Adrenal gland (tissue), 5 donors: ENCODE measurements at regions not wholly inside any gene's neighbourhood (a gene's known extent, or its start where the extent isn't known, plus 50 kb on each side); places are given as distances from the start of the nearest gene placed in this dataset.

ENCODE experiments used
- CTCF ChIP-seq, 6 experiments: fragments of 450-650 bp in 4 of 6; fragments of 200-600 bp in 2 of 6; sonication (generic) in 1 of 6; IDR thresholded peaks; 1 replicate in 5 of 6; 2 replicates in 1 of 6; pipeline versions ENCODE4 v1.5.1 to v1.8.0; 2016 to 2021; ENCODE audit warnings: antibody characterized with exemption in 6 of 6, mild to moderate bottlenecking in 2 of 6, moderate library complexity in 1 of 6
- POLR2A ChIP-seq, 2 donors: fragments of 450-650 bp; IDR thresholded peaks; one replicate each; pipeline ENCODE4 v1.6.1; 2017; ENCODE audit warnings: antibody characterized with exemption in 2 of 2, mild to moderate bottlenecking in 2 of 2, moderate library complexity in 1 of 2
- donor health status: DM: no; HTN: no; CAD: no.

- TF ChIP-seq CTCF (IDR thresholded peaks at IDR 0.05) (no peak), POLR2A (IDR thresholded peaks at IDR 0.05) (no peak)
Observed at GRCh38 chr17:13943909-13944308, 125.4 kb upstream of the COX10 start.
